NCI-H1417 (cell line): ENCODE measurements at regions not wholly inside any gene's neighbourhood (a gene's known extent, or its start where the extent isn't known, plus 50 kb on each side); places are given as distances from the start of the nearest gene placed in this dataset.

Source experiments
- DNase-seq, 3 experiments: peaks; one replicate each; lab custom pipeline; 2025; lab: John Stamatoyannopoulos, UW

- DNase-seq = peak; percentile 15 to 69 (median 65)
Observed at GRCh38 chr18:32542221-32542798, 71.6 kb upstream of the GAREM1 start.

DNA sequence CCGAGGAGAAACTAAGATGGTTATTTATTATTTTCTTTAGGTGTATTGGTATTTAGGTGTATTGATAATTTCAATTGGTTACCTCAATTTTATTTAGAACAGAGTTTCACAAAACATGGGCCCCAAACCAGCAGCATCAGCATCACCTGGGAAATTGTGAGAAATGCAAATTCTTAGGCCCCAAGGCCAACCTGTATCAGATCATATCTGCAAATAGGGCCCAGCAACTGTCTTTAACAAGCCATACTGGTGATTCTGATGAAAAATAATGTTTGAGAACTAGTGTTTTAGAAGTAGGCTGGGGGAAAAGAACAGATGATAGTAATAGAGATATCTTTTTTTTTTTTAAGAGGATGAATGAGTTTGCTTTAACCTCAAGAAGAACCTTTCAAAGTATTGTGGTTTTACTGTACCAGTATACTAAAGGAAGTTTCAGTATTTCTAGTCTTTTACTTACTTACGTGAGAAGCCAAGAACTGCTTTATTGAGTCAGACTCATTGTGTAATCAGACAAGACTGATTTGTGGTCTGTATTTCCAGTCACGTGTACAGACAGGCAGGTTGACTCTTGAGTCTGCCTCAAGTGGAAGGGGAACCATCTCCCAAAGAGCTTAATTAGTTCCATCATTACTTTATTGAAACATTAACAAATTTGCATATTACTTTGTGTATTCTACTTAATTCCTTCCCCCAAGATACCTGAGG, 60.4 kb upstream of the GAREM1 start:
- DNase-seq = peak; percentile 20 to 81 (median 69)

DNA sequence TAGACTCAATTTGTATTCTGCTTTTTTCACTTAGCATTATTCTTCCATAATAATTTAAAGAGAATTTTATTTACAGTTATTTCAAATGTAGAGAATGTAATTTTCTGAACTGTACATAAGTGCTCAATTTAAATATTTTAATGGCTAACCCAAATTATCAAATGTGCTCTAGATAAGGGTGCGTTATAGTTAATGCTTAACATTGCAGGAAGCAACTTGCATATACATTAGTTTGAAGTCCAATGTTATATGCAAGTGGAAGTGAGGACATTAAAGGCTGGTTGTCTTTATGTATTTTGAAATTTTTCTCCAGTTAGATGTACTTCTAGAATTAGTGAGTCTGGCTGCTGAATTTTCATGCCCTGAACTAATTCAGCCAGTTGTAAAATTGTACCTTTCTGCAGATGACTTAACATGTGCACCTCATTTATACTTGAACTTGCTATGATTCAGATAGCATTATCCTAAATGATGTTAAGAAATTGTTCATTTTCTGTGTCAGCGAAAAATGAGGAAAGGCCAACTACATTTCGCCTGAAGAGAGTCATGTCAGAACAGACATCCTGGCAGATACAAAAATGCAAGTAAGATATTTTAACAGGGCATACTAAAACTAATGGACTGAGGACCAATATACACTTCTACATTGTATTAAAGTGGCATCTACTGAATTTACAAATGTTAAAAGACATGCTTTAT, 59.2 kb upstream of the GAREM1 start:
- DNase-seq = no peak

- no peak for DNase-seq
Observed at GRCh38 chr18:32520771-32521170, 50.1 kb upstream of the GAREM1 start.
